AG10803 (cell line): ENCODE measurements at regions not wholly inside any gene's neighbourhood (a gene's known extent, or its start where the extent isn't known, plus 50 kb on each side); places are given as distances from the start of the nearest gene placed in this dataset.

Source experiments
- DNase-seq: peaks from one replicate; pipeline ENCODE4 v3.0.0; 2010; ENCODE audit warnings: low read depth
- H3K4me3 ChIP-seq: 2 replicates; pipeline ENCODE4 v1.5.1; 2011; ENCODE audit warnings: mild to moderate bottlenecking, low read length, control low read depth
- TF ChIP-seq, protein P1 (sequence below): conservative IDR thresholded peaks from 2 replicates; pipeline ENCODE4 v1.5.1; 2011; ENCODE audit warnings: mild to moderate bottlenecking, low read length, control low read depth, inconsistent platforms

DNA sequence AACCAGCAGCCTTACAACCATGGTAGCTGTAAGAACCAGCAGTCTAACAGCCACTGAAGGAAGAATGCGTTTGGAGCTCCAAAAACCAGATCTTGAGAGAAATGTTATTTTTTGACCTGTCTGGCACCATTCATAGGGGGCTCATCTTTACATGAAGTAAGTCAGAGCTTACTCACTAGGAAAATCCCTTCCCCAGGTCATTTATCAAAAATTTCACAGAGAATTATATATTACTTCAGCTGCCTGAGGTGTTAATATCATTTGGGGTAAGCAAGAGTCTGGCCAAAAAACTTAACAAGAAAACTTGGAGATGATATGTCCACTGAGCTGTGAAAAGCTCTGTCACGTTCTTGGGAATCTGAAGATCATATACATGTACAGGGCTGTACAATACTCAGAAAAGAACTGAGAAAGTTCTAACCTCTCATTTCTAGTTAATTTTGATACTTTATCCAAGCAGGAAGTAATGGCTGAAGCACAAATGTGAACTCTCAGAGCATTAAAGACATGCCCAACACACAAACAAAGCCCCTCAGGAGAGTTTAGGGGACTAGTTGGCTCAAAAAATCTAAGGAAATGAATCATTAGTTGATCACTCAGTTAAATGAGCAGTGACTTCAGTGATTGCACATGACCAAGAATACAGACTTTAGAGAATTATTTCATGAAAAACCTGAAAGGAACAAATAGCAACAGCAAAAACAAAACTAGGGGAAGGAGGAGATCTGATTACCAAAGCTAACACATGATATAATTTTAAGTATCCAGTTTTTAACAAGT lies 681.1 kb downstream of the LTN1 start:
- TF ChIP-seq, protein P1, sequence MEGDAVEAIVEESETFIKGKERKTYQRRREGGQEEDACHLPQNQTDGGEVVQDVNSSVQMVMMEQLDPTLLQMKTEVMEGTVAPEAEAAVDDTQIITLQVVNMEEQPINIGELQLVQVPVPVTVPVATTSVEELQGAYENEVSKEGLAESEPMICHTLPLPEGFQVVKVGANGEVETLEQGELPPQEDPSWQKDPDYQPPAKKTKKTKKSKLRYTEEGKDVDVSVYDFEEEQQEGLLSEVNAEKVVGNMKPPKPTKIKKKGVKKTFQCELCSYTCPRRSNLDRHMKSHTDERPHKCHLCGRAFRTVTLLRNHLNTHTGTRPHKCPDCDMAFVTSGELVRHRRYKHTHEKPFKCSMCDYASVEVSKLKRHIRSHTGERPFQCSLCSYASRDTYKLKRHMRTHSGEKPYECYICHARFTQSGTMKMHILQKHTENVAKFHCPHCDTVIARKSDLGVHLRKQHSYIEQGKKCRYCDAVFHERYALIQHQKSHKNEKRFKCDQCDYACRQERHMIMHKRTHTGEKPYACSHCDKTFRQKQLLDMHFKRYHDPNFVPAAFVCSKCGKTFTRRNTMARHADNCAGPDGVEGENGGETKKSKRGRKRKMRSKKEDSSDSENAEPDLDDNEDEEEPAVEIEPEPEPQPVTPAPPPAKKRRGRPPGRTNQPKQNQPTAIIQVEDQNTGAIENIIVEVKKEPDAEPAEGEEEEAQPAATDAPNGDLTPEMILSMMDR, result no peak
- no peak for DNase-seq
- no peak overlapping the region for H3K4me3 ChIP-seq

DNA sequence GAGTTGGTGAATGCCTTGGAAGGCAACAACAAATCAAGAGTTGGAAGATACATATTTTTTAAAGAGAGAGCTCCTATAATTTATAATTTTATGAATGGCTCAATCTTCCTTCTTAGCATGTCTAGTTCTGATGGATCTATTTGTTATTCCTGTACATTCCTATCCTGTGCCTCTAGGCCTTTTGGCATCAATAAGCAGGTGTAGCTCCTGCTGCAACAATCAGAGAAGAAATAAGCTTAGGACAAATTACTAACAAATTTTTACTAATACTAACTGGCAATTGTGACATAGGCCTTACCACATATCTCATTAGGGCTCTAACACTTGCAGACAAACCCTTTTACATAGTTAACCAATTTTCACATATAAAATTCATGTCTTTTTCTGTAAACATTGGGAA lies 682.0 kb downstream of the LTN1 start:
- DNase-seq, result no peak
- TF ChIP-seq, protein P1, result no peak
- H3K4me3 ChIP-seq, result no peak overlapping the region

DNA sequence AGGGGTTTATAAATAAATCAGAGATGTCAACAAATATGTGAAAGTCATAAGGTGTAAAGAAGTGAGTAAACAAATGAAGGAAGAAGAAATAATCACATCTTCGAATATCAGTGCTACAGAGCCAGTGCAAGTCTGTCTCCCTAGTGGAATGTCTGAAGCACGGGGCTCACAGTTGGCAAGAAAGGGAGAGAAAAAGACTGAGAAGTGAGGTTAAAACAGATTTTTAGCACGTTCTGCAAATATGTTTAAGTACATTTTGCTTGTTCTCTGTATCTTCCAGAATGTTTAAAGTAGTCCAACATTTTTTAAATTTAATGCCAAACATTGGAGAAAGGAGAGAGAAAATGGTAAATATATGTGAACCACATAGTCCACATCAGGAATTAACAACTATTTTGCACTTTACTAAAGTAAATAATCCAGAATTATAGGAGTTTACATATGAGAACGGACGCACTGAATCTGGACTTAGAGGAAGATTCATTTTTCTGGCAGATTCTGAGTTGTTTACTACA lies 682.4 kb downstream of the LTN1 start:
- DNase-seq, result no peak
- no peak overlapping the region for H3K4me3 ChIP-seq
- TF ChIP-seq, protein P1, result no peak

DNA sequence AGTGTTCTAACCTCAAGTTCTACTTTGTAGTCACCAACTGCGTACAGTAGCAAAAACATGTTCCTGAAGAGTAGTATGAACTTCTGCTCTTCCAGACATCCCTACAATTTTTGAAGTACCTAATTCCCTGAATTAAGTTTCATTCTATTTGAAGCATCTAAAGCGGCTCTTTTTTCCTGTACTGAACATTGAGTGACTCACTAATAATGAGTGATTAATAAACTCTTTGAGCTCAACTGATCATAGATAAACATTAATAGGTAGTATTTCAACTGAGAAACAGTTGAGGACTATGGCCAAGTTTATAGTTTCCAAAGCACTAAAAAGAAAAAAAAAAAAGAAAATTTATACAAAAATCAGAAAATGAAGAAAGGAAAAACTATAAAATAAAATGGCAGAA lies 683.1 kb downstream of the LTN1 start:
- TF ChIP-seq, protein P1, result no peak
- DNase-seq, result no peak
- no peak overlapping the region for H3K4me3 ChIP-seq

DNA sequence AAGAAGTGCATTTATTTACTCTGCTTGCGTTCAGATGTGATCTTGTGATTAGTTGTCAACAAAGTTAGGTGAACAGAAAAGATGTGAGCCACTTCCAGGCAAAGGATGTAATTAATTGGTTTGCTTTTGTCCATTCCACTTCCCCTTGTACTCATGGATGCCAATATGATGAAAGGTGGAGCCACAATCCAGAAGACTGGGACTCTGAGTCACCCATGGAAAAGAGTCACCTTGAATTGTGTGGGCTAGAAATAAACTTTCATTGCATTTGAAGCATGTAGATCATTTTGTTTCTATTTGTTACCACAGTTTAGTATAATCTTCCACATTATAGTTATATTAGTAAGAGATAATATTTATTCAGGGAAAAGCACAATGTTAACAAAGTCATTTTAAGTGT lies 684.2 kb downstream of the LTN1 start:
- DNase-seq, result no peak

DNA sequence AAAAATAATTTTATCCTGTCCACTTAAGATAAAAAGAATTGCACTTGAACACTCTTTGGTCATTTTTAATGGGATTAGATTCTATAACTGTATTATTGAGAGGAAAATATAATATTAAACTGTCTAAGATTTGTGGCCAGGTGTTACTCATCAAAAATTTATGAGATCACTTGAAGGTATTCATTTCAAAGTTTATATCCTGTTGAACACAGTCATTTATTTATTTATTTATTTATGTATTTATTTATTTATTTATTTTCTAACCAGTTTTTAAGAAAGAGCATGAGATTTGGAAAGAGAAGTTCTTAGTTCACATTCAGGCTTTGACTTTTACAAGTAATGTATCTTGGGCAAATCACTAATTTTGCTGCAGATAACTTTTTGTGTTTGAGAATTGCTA lies 692.7 kb downstream of the LTN1 start:
- TF ChIP-seq, protein P1, result no peak
- H3K4me3 ChIP-seq, result no peak overlapping the region
- DNase-seq, result no peak

More for the DNA sequence above, 684.2 kb downstream of the LTN1 start:
- H3K4me3 ChIP-seq, result no peak overlapping the region
- TF ChIP-seq, protein P1, result no peak

DNA sequence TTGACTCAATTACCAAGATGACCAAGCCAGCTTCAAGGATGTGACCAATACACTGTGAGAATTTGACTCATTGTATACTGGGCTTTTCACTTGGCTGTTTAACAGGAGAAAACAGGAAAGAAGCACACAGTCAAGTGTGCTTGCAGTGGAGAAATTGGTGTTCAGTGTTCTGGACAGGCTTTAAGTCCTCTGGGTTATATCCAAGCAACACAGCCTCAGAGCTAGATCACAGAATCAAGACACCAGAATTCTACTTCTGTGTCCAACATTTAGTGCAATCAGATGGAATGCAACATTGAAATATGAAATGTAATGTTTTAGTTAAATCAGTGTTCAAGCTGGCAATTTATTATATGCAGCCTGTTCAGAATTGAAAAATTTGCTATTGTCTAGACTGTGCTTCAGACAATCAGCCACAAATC lies 694.4 kb downstream of the LTN1 start:
- H3K4me3 ChIP-seq, result no peak overlapping the region
- TF ChIP-seq, protein P1, result no peak
- peak; percentile 74 for DNase-seq
